GM12878 (cell line): ENCODE measurements at regions not wholly inside any gene's neighbourhood (a gene's known extent, or its start where the extent isn't known, plus 50 kb on each side); places are given as distances from the start of the nearest gene placed in this dataset.

Experiments
- CTCF ChIP-seq, 3 experiments: IDR thresholded peaks in 2 of 3; conservative IDR thresholded peaks in 1 of 3; 2 replicates each; pipeline ENCODE4 v1.5.1; 2011; ENCODE audit warnings: low read depth in 3 of 3, low read length in 3 of 3, mild to moderate bottlenecking in 3 of 3, control low read depth in 2 of 3, moderate library complexity in 2 of 3, inconsistent platforms in 1 of 3, mixed read lengths in 1 of 3; ENCODE audit not compliant: control insufficient read depth in 2 of 3, insufficient read depth in 1 of 3; ENCODE audit errors: extremely low read depth in 1 of 3
- LARP7 ChIP-seq: fragments of 450-650 bp; IDR thresholded peaks from 2 replicates; pipeline ENCODE4 v1.6.1; 2017; ENCODE audit warnings: mild to moderate bottlenecking
- NFYB ChIP-seq: IDR thresholded peaks from 2 replicates; pipeline ENCODE4 v1.6.1; 2011; ENCODE audit warnings: low read depth, mild to moderate bottlenecking, low read length, improper control_type of control experiment, moderate library complexity; ENCODE audit not compliant: insufficient read depth
- POLR2AphosphoS5 ChIP-seq: IDR thresholded peaks from 2 replicates; pipeline ENCODE4 v1.6.1; 2011; ENCODE audit warnings: mild to moderate bottlenecking, low read length, inconsistent platforms
- SUZ12 ChIP-seq: fragments of 200-600 bp; sonication (generic); IDR thresholded peaks from one replicate; pipeline ENCODE4 v1.6.1; 2018; ENCODE audit warnings: antibody characterized with exemption, mild to moderate bottlenecking; ENCODE audit not compliant: unreplicated experiment
- ZNF384 ChIP-seq: IDR thresholded peaks from 2 replicates; pipeline ENCODE4 v1.6.1; 2012; ENCODE audit warnings: low read depth, mild to moderate bottlenecking, low read length, improper control_type of control experiment, borderline replicate concordance

DNA sequence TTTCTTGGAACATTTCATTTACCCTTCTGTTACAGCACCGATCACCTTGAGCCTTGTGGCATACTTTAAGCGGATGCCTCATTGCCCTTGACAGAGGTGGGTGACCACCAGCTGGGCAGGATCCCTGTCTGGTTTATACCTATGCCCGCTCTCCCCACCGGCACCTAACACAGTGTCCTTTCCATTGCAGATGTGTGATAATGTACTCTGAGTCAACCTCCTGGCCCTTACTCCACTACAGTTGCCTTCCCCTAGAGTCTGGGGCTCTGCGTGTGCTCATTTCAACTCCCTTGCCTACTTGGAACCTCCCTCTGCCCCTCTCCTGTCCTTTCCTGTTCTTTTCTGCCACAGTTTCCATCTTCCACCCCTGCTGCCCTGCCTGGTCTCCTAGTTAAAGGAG, 60.2 kb upstream of the MED13 start:
- TF ChIP-seq SUZ12, result no peak
- no peak for TF ChIP-seq NFYB
- no peak for TF ChIP-seq CTCF (IDR thresholded peaks at IDR 0.05 in 2 of 3, conservative IDR thresholded peaks at IDR 0.05 in 1 of 3; ENCODE audit: control insufficient read depth in 2 of 3, extremely low read depth in 1 of 3, insufficient read depth in 1 of 3, low read depth in 3 of 3, low read length in 3 of 3)
- TF ChIP-seq POLR2AphosphoS5, result no peak
- no peak for TF ChIP-seq LARP7
- TF ChIP-seq ZNF384, result no peak
